CD14-positive monocyte (primary cell): ENCODE measurements at regions not wholly inside any gene's neighbourhood (a gene's known extent, or its start where the extent isn't known, plus 50 kb on each side); places are given as distances from the start of the nearest gene placed in this dataset.
"Not testable (repeated sequence)": the region's sequence is repeated elsewhere in the genome, so short reads cannot be mapped to it uniquely, and the experiment has no call there.

ENCODE experiments used
- DNase-seq, 3 donors: peaks; one replicate each; pipeline ENCODE4 v3.0.0-alpha.2; 2011 to 2022
- H2AFZ ChIP-seq: 2 replicates; pipeline ENCODE4 v1.6.0; 2012; ENCODE audit warnings: mild to moderate bottlenecking, low read depth, low read length, inconsistent platforms; ENCODE audit not compliant: insufficient read depth, poor library complexity, severe bottlenecking
- H3K27ac ChIP-seq, 2 donors: 1 replicate in 1 of 2; 2 replicates in 1 of 2; pipeline ENCODE4 v1.5.1; 2012 to 2013; ENCODE audit warnings: low read length in 2 of 2, control low read depth in 1 of 2, inconsistent platforms in 1 of 2, low read depth in 1 of 2, mild to moderate bottlenecking in 1 of 2
- H3K27me3 ChIP-seq, 2 donors: one replicate each; pipeline versions ENCODE4 v1.6.0 to v1.6.1; 2011 to 2013; ENCODE audit warnings: low read length in 2 of 2; ENCODE audit not compliant: control insufficient read depth in 2 of 2, insufficient read depth in 2 of 2
- H3K36me3 ChIP-seq, 2 donors: replicated peaks in 1 of 2; 1 replicate in 1 of 2; 2 replicates in 1 of 2; pipeline versions ENCODE4 v1.5.1 to v1.6.1; 2012 to 2013; ENCODE audit warnings: low read length in 2 of 2, control low read depth in 1 of 2, inconsistent platforms in 1 of 2, mild to moderate bottlenecking in 1 of 2; ENCODE audit not compliant: insufficient read depth in 2 of 2, control insufficient read depth in 1 of 2
- H3K4me1 ChIP-seq, 2 donors: 1 replicate in 1 of 2; 2 replicates in 1 of 2; pipeline versions ENCODE4 v1.5.1 to v1.6.1; 2012 to 2013; ENCODE audit warnings: low read length in 2 of 2, control low read depth in 1 of 2, inconsistent platforms in 1 of 2, mild to moderate bottlenecking in 1 of 2, moderate library complexity in 1 of 2; ENCODE audit not compliant: insufficient read depth in 2 of 2, control insufficient read depth in 1 of 2
- H3K4me2 ChIP-seq: replicated peaks from 2 replicates; pipeline ENCODE3; 2012; ENCODE audit warnings: low read length, moderate library complexity, mild to moderate bottlenecking; ENCODE audit not compliant: poor library complexity, severe bottlenecking; ENCODE audit errors: extremely low read depth
- H3K4me3 ChIP-seq, 3 experiments: fragments of 200-600 bp in 1 of 3; sonication (generic) in 1 of 3; replicated peaks in 1 of 3; 1 replicate in 2 of 3; 2 replicates in 1 of 3; pipeline ENCODE4 v1.5.1; 2011 to 2013; ENCODE audit warnings: low read length in 3 of 3, mild to moderate bottlenecking in 3 of 3, control low read depth in 2 of 3, low read depth in 2 of 3, inconsistent platforms in 1 of 3, moderate library complexity in 1 of 3
- H3K79me2 ChIP-seq: 2 replicates; pipeline ENCODE4 v1.6.0; 2012; ENCODE audit warnings: mild to moderate bottlenecking, control low read depth, inconsistent platforms, low read length, moderate library complexity; ENCODE audit not compliant: insufficient read depth
- H3K9ac ChIP-seq: 2 replicates; pipeline ENCODE4 v1.6.0; 2017; ENCODE audit warnings: low read length, mild to moderate bottlenecking; ENCODE audit not compliant: insufficient read depth, poor library complexity, severe bottlenecking
- H3K9me3 ChIP-seq, 2 donors: replicated peaks in 1 of 2; 1 replicate in 1 of 2; 2 replicates in 1 of 2; pipeline versions ENCODE4 v1.5.1 to v1.6.1; 2012 to 2013; ENCODE audit warnings: low read length in 2 of 2, control low read depth in 1 of 2; ENCODE audit not compliant: control insufficient read depth in 1 of 2, insufficient read depth in 1 of 2
- H4K20me1 ChIP-seq: 2 replicates; pipeline ENCODE4 v1.6.0; 2012; ENCODE audit warnings: mild to moderate bottlenecking, low read length, control low read depth, moderate library complexity; ENCODE audit not compliant: insufficient read depth
- H3K27ac Mint-ChIP-seq, 7 donors: one replicate each; pipeline ENCODE4 v1.8.0; 2020; ENCODE audit warnings: mild to moderate bottlenecking in 7 of 7, mixed read lengths in 7 of 7, moderate library complexity in 6 of 7, inconsistent platforms in 2 of 7
- H3K27me3 Mint-ChIP-seq, 3 donors: one replicate each; pipeline ENCODE4 v1.8.0; 2021 to 2022; ENCODE audit warnings: low read depth in 3 of 3, mild to moderate bottlenecking in 3 of 3, mixed read lengths in 3 of 3, moderate library complexity in 3 of 3, inconsistent platforms in 1 of 3
- H3K36me3 Mint-ChIP-seq, 2 donors: one replicate each; pipeline ENCODE4 v1.8.0; 2020; ENCODE audit warnings: mixed read lengths in 2 of 2, inconsistent platforms in 1 of 2, mild to moderate bottlenecking in 1 of 2
- H3K4me1 Mint-ChIP-seq: one replicate; pipeline ENCODE4 v1.8.0; 2020; ENCODE audit warnings: mild to moderate bottlenecking, mixed read lengths
- H3K4me3 Mint-ChIP-seq, 2 donors: one replicate each; pipeline ENCODE4 v1.8.0; 2020; ENCODE audit warnings: mild to moderate bottlenecking in 2 of 2, mixed read lengths in 2 of 2, moderate library complexity in 1 of 2
- H3K9me3 Mint-ChIP-seq, 7 donors: one replicate each; pipeline ENCODE4 v1.8.0; 2020 to 2022; ENCODE audit warnings: mixed read lengths in 7 of 7, mild to moderate bottlenecking in 6 of 7, moderate library complexity in 6 of 7, inconsistent platforms in 2 of 7
- WGBS: methylation state at CpG from one replicate; pipeline ENCODE4 v1.1.5; 2013; ENCODE audit warnings: missing lambda C conversion rate; ENCODE audit not compliant: insufficient coverage; 5-methylcytosine and 5-hydroxymethylcytosine counted together
- intact Hi-C, 2 donors: fragments of 100-400 bp; cut with micrococcal nuclease; formaldehyde crosslinking; loops; one replicate each; pipeline versions ENCODE4 v1.15.0 to v1.15.1; 2023
- TF ChIP-seq, protein P1 (sequence below): fragments of 200-600 bp; IDR thresholded peaks from one replicate; pipeline ENCODE4 v1.8.0; 2022; ENCODE audit warnings: antibody characterized with exemption, mild to moderate bottlenecking

DNA sequence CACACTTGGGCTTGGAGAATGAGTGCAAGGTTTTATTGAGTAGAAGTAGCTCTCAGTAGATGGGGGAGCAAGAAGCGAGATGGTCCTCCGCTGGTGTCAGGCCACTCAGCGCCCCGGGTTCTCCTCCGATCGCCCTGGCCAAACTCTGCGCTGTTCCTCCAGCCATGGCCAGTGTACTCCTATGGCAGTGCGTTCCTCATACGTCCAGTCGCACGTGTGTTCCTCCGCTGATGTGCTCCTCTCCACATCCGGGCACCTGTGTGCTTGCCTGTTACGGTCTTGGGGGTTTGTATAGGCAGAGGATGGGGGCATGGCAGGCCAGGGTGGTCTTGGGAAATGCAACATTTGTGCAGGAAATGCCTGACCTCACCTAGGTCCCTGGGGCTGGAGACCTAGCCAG lies 1899.4 kb downstream of the PCDH9 start:
- Histone ChIP-seq H3K27me3 (no peaks in the 10 kb centered on the region), H4K20me1 (no peaks in the 10 kb centered on the region), H3K27ac (no peak overlapping the region), H3K79me2 (no peaks in the 10 kb centered on the region), H2AFZ (no peak overlapping the region), H3K4me2 (no peak overlapping the region), H3K4me1 (no peaks in the 10 kb centered on the region), H3K4me3 (no peak overlapping the region), H3K36me3 (no peaks in the 10 kb centered on the region), H3K9ac (no peak overlapping the region), H3K9me3 (peaks cover 0 to 5% of the 10 kb centered on the region in 2 donors)
- 97% methylated on average over 7 of the region's 14 CpGs for WGBS
- TF ChIP-seq, protein P1, sequence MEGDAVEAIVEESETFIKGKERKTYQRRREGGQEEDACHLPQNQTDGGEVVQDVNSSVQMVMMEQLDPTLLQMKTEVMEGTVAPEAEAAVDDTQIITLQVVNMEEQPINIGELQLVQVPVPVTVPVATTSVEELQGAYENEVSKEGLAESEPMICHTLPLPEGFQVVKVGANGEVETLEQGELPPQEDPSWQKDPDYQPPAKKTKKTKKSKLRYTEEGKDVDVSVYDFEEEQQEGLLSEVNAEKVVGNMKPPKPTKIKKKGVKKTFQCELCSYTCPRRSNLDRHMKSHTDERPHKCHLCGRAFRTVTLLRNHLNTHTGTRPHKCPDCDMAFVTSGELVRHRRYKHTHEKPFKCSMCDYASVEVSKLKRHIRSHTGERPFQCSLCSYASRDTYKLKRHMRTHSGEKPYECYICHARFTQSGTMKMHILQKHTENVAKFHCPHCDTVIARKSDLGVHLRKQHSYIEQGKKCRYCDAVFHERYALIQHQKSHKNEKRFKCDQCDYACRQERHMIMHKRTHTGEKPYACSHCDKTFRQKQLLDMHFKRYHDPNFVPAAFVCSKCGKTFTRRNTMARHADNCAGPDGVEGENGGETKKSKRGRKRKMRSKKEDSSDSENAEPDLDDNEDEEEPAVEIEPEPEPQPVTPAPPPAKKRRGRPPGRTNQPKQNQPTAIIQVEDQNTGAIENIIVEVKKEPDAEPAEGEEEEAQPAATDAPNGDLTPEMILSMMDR, result no peak
- no peaks in the 10 kb centered on the region for H3K4me1 Mint-ChIP-seq
- H3K27me3 Mint-ChIP-seq, result no peaks in the 10 kb centered on the region
- DNase-seq, result no peak
- peaks cover 0 to 9% (median 1%) of the 10 kb centered on the region in 7 donors for H3K9me3 Mint-ChIP-seq
- no peaks in the 10 kb centered on the region for H3K36me3 Mint-ChIP-seq
- intact Hi-C loops, result no loop called here
- H3K4me3 Mint-ChIP-seq, result no peak overlapping the region
- H3K27ac Mint-ChIP-seq, result no peak overlapping the region

DNA sequence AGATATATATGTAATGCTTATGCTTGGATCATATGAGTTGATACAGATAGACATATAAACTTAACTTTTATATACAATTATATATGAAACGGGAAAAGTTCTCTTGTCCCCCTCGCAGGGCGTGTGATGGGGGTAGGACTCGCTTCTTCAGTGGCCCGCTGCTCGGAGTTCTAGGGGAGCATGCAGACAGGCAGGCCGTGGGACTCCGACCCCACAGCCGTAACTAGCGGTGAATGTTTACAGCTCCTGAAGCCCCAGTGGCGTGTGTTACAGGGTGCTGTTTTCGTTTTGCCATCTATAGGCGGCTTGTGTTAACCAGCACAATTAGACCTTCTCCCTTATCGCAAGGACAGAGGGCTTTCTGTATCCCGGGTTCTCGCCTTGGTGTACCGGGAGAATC lies 1899.8 kb downstream of the PCDH9 start:
- no peak overlapping the region for H3K4me2 ChIP-seq
- H3K36me3 ChIP-seq, result no peaks in the 10 kb centered on the region
- Mint-ChIP-seq H3K9me3 (peaks cover 0 to 9% (median 1%) of the 10 kb centered on the region in 7 donors), H3K36me3 (no peaks in the 10 kb centered on the region), H3K27ac (no peak overlapping the region), H3K27me3 (no peaks in the 10 kb centered on the region), H3K4me3 (no peak overlapping the region), H3K4me1 (no peaks in the 10 kb centered on the region)
- no peak for DNase-seq
- H3K9ac ChIP-seq, result no peak overlapping the region
- no peak overlapping the region for H2AFZ ChIP-seq
- intact Hi-C loops, result no loop called here
- TF ChIP-seq, protein P1, result no peak
- no peak overlapping the region for H3K4me3 ChIP-seq
- WGBS, result 97% methylated on average over 8 of the region's 17 CpGs
- H3K79me2 ChIP-seq, result no peaks in the 10 kb centered on the region
- no peak overlapping the region for H3K27ac ChIP-seq
- no peaks in the 10 kb centered on the region for H3K4me1 ChIP-seq
- no peaks in the 10 kb centered on the region for H4K20me1 ChIP-seq
- H3K9me3 ChIP-seq, result peaks cover 0 to 5% of the 10 kb centered on the region in 2 donors
- H3K27me3 ChIP-seq, result no peaks in the 10 kb centered on the region

DNA sequence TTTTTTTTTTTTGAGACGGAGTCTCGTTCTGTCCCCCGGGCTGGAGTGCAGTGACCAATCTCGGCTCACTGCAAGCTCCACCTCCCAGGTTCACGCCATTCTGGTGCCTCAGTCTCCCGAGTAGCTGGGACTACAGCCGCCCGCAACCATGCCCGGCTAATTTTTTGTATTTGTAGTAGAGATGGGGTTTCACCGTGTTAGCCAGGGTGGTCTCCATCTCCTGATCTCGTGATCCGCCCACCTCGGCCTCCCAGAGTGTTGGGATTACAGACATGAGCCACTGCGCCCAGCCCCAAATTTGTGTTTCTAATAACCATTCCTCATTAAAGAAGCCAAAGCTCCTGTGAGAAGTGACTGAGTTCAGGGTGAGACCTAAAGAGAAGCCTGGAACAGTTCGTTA lies 1906.9 kb downstream of the PCDH9 start:
- H3K4me1 Mint-ChIP-seq, H4K20me1 ChIP-seq, H3K4me3 ChIP-seq, H3K27me3 Mint-ChIP-seq, H3K4me2 ChIP-seq, H3K79me2 ChIP-seq, H3K36me3 ChIP-seq, H3K9ac ChIP-seq, H3K27ac ChIP-seq, H3K9me3 Mint-ChIP-seq, DNase-seq, intact Hi-C loops, H2AFZ ChIP-seq, H3K4me3 Mint-ChIP-seq, H3K36me3 Mint-ChIP-seq, H3K27ac Mint-ChIP-seq, H3K27me3 ChIP-seq, H3K4me1 ChIP-seq, H3K9me3 ChIP-seq: not testable (repeated sequence)
- WGBS, result 100% methylated on average over 4 of the region's 15 CpGs

DNA sequence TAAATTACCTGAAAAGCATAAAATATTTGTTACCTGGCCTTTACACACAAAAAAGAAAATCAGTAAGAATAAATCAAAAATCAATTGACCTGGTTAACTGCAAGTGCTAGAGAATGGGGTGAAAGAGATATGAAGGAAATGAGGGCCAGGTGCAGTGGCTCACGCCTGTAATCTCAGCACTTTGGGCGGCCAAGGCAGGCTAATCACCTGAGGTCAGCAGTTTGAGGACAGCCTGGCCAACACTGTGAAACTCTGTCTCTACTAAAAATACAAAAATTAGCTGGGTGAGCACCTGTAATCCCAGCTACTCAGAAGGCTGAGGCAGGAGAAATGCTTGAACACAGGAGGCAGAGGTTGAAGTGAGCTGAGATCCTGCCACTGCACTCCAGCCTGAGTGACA lies 1908.7 kb downstream of the PCDH9 start:
- H3K4me1 ChIP-seq, H4K20me1 ChIP-seq: not testable (repeated sequence)

More for the DNA sequence above, 1908.7 kb downstream of the PCDH9 start:
- H3K9me3 ChIP-seq, H3K27me3 Mint-ChIP-seq, H3K36me3 Mint-ChIP-seq, intact Hi-C loops, H3K27me3 ChIP-seq, H3K9ac ChIP-seq, H3K9me3 Mint-ChIP-seq, H3K4me3 Mint-ChIP-seq, H3K36me3 ChIP-seq, DNase-seq, H3K4me1 Mint-ChIP-seq, H3K79me2 ChIP-seq, H3K4me3 ChIP-seq, H2AFZ ChIP-seq, H3K27ac Mint-ChIP-seq, H3K4me2 ChIP-seq, H3K27ac ChIP-seq: not testable (repeated sequence)
- WGBS, result 80% methylated on average over 1 of the region's 2 CpGs
